SK-N-SH (cell line): ENCODE measurements at regions not wholly inside any gene's neighbourhood (a gene's known extent, or its start where the extent isn't known, plus 50 kb on each side); places are given as distances from the start of the nearest gene placed in this dataset.

Experiments used
- CTCF ChIA-PET: fragments of 300-600, 350-600 bp; formaldehyde crosslinking; extraction: SDS; loops from one replicate; lab custom pipeline; 2021; lab: Yijun Ruan, JAX
- POLR2A ChIA-PET: fragments of 350-600 bp; sonication (Branson Sonifier 250); formaldehyde crosslinking; extraction: SDS; loops from one replicate; lab custom pipeline; 2020; ENCODE audit warnings: antibody characterized with exemption, inconsistent platforms; lab: Yijun Ruan, JAX
- DNase-seq: peaks from one replicate; pipeline ENCODE4 v3.0.0; 2012
- H2AFZ ChIP-seq: fragments of 200-600 bp; sonication (generic); 2 replicates; pipeline ENCODE4 v1.8.1; 2016; ENCODE audit warnings: antibody characterized with exemption, mild to moderate bottlenecking, low read depth
- H3F3A ChIP-seq: fragments of 200-600 bp; sonication (generic); replicated peaks from 2 replicates; pipeline ENCODE3; 2016; ENCODE audit warnings: antibody characterized with exemption, mild to moderate bottlenecking; ENCODE audit not compliant: insufficient read depth
- H3K27ac ChIP-seq, 2 experiments: fragments of 200-500 bp in 1 of 2; fragments of 200-600 bp in 1 of 2; sonication (Bioruptor generic) in 1 of 2; sonication (generic), shearing (Covaris generic) in 1 of 2; 2 replicates each; pipeline versions ENCODE4 v1.5.1 to v1.6.1; 2014 to 2016; ENCODE audit warnings: low read depth in 2 of 2, inconsistent platforms in 1 of 2, low read length in 1 of 2, mild to moderate bottlenecking in 1 of 2, mixed read lengths in 1 of 2
- H3K27me3 ChIP-seq: fragments of 200-600 bp; sonication (generic), shearing (Covaris generic); 2 replicates; pipeline ENCODE4 v1.6.1; 2016; ENCODE audit warnings: mixed run types; ENCODE audit not compliant: insufficient read depth
- H3K36me3 ChIP-seq, 2 experiments: fragments of 200-500 bp in 1 of 2; fragments of 200-600 bp in 1 of 2; sonication (Bioruptor generic) in 1 of 2; sonication (generic) in 1 of 2; replicated peaks in 1 of 2; 2 replicates each; pipeline versions ENCODE3 to v1.5.1; 2014 to 2016; ENCODE audit warnings: low read length in 1 of 2, mild to moderate bottlenecking in 1 of 2; ENCODE audit not compliant: insufficient read depth in 2 of 2, control insufficient read depth in 1 of 2
- H3K4me1 ChIP-seq, 2 experiments: fragments of 200-500 bp in 1 of 2; fragments of 200-600 bp in 1 of 2; sonication (Bioruptor generic) in 1 of 2; sonication (generic), shearing (Covaris generic) in 1 of 2; 2 replicates each; pipeline versions ENCODE4 v1.5.1 to v1.6.1; 2014 to 2016; ENCODE audit warnings: low read depth in 1 of 2, low read length in 1 of 2, mixed run types in 1 of 2; ENCODE audit not compliant: insufficient read depth in 2 of 2, control insufficient read depth in 1 of 2
- H3K4me2 ChIP-seq: fragments of 200-600 bp; sonication (generic), shearing (Covaris generic); 2 replicates; pipeline ENCODE4 v1.6.1; 2017; ENCODE audit warnings: mixed run types
- H3K4me3 ChIP-seq, 2 experiments: fragments of 200-500 bp in 1 of 2; fragments of 200-600 bp in 1 of 2; sonication (Bioruptor generic) in 1 of 2; sonication (generic), shearing (Covaris generic) in 1 of 2; 2 replicates each; pipeline versions ENCODE4 v1.5.1 to v1.8.1; 2014 to 2016; ENCODE audit warnings: low read depth in 2 of 2, inconsistent platforms in 1 of 2, low read length in 1 of 2, mild to moderate bottlenecking in 1 of 2, mixed read lengths in 1 of 2, moderate library complexity in 1 of 2
- H3K79me2 ChIP-seq: fragments of 200-600 bp; sonication (generic); 2 replicates; pipeline ENCODE4 v1.8.1; 2017; ENCODE audit warnings: mild to moderate bottlenecking; ENCODE audit not compliant: insufficient read depth
- H3K9ac ChIP-seq: fragments of 200-600 bp; sonication (generic); 2 replicates; pipeline ENCODE4 v1.6.1; 2017; ENCODE audit warnings: mixed run types
- H3K9me2 ChIP-seq: fragments of 200-600 bp; sonication (generic); 2 replicates; pipeline ENCODE4 v1.6.1; 2017; ENCODE audit warnings: mixed run types
- H3K9me3 ChIP-seq: fragments of 200-600 bp; sonication (generic); 2 replicates; pipeline ENCODE4 v1.6.1; 2017; ENCODE audit warnings: mixed run types, mild to moderate bottlenecking, moderate library complexity
- H4K20me1 ChIP-seq: fragments of 200-600 bp; sonication (generic); 2 replicates; pipeline ENCODE4 v1.6.1; 2017; ENCODE audit warnings: mild to moderate bottlenecking, mixed run types; ENCODE audit not compliant: insufficient read depth
- CTCF ChIP-seq: fragments of 200-600 bp; sonication (generic); IDR thresholded peaks from 2 replicates; pipeline ENCODE4 v1.6.1; 2017; ENCODE audit warnings: antibody characterized with exemption, mild to moderate bottlenecking, moderate library complexity
- EP300 ChIP-seq, 2 experiments: IDR thresholded peaks; 2 replicates each; pipeline versions ENCODE4 v1.4.0 to v1.6.1; 2012; ENCODE audit warnings: borderline replicate concordance in 1 of 2, low read depth in 1 of 2, low read length in 1 of 2
- EZH2phosphoT487 ChIP-seq: fragments of 200-600 bp; sonication (generic); IDR thresholded peaks from 2 replicates; pipeline ENCODE4 v1.6.1; 2017; ENCODE audit warnings: low read depth, mixed run types, mild to moderate bottlenecking, antibody characterized with exemption, moderate library complexity, borderline replicate concordance
- FOXM1 ChIP-seq: IDR thresholded peaks from 2 replicates; pipeline ENCODE4 v1.4.0; 2012; ENCODE audit warnings: low read depth, mild to moderate bottlenecking
- GABPA ChIP-seq: IDR thresholded peaks from 2 replicates; pipeline ENCODE4 v1.4.0; 2012; ENCODE audit warnings: low read depth, mild to moderate bottlenecking
- MEF2A ChIP-seq: IDR thresholded peaks from 2 replicates; pipeline ENCODE4 v1.4.0; 2012; ENCODE audit warnings: low read depth, borderline replicate concordance
- MXI1 ChIP-seq: IDR thresholded peaks from 2 replicates; pipeline ENCODE4 v1.6.1; 2012; ENCODE audit warnings: mild to moderate bottlenecking, low read depth, low read length, improper control_type of control experiment
- NFIC ChIP-seq: IDR thresholded peaks from 2 replicates; pipeline ENCODE4 v1.4.0; 2012; ENCODE audit warnings: borderline replicate concordance
- POLR2AphosphoS5 ChIP-seq: IDR thresholded peaks from 2 replicates; pipeline ENCODE4 v1.6.1; 2012; ENCODE audit warnings: low read depth, low read length
- RAD21 ChIP-seq: IDR thresholded peaks from 2 replicates; pipeline ENCODE4 v1.6.1; 2012; ENCODE audit warnings: mild to moderate bottlenecking, low read length
- SIN3A ChIP-seq: IDR thresholded peaks from 2 replicates; pipeline ENCODE4 v1.6.1; 2012; ENCODE audit warnings: low read depth, mild to moderate bottlenecking, low read length, moderate library complexity, borderline replicate concordance
- WGBS: methylation state at CpG from one replicate; pipeline ENCODE4 v1.1.6; 2017; ENCODE audit warnings: low lambda C conversion rate; 5-methylcytosine and 5-hydroxymethylcytosine counted together
- TF ChIP-seq, protein P1 (sequence below): IDR thresholded peaks from 2 replicates; pipeline ENCODE4; 2012
- TF ChIP-seq, protein P2 (sequence below): IDR thresholded peaks from 2 replicates; pipeline ENCODE4 v1.4.0; 2012; ENCODE audit warnings: low read depth, borderline replicate concordance

DNA sequence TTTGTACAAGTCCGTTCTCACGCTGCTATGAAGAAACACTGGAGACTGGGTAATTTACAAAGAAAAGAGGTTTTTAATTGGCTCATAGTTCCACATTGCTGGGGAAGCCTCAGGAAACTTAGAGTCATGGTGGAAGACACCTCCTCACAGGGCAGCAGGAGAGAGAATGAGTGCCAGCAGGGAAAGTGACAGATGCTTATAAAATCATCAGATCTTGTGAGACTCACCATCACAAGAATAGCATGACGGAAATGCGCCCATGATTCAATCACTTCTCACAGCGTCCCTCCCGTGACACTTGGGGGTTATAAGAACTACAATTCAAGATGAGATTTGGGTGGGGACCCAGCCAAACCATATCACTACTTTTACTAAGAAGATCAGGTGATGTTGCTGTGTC is 285.8 kb downstream of the TMX3 start:
- Histone ChIP-seq H3K4me3 (no peak overlapping the region), H3K36me3 (no peaks in the 10 kb centered on the region), H2AFZ (no peak overlapping the region), H3K27ac (0 out of 4 replicates have a peak overlapping the region, but pooled peaks of 1 of the 2 experiments have one; percentile 45), H3K4me2 (no peak overlapping the region), H3K9ac (no peak overlapping the region), H3K9me3 (no peaks in the 10 kb centered on the region), H4K20me1 (no peaks in the 10 kb centered on the region), H3K4me1 (peaks cover 0 to 44% of the 10 kb centered on the region in 2 experiments; a peak in 3 of 4 replicates), H3K9me2 (no peaks in the 10 kb centered on the region), H3K27me3 (no peaks in the 10 kb centered on the region), H3F3A (peaks cover 4% of the 10 kb centered on the region), H3K79me2 (no peaks in the 10 kb centered on the region)
- TF ChIP-seq MEF2A (no peak), GABPA (no peak), EP300 (IDR thresholded peaks at IDR 0.05; ENCODE audit: borderline replicate concordance in 1 of 2, low read depth in 1 of 2, low read length in 1 of 2) (no peak), SIN3A (no peak), FOXM1 (no peak)
- TF ChIP-seq, protein P1, sequence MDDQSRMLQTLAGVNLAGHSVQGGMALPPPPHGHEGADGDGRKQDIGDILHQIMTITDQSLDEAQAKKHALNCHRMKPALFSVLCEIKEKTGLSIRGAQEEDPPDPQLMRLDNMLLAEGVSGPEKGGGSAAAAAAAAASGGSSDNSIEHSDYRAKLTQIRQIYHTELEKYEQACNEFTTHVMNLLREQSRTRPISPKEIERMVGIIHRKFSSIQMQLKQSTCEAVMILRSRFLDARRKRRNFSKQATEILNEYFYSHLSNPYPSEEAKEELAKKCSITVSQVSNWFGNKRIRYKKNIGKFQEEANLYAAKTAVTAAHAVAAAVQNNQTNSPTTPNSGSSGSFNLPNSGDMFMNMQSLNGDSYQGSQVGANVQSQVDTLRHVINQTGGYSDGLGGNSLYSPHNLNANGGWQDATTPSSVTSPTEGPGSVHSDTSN = no peak
- TF ChIP-seq, protein P2, sequence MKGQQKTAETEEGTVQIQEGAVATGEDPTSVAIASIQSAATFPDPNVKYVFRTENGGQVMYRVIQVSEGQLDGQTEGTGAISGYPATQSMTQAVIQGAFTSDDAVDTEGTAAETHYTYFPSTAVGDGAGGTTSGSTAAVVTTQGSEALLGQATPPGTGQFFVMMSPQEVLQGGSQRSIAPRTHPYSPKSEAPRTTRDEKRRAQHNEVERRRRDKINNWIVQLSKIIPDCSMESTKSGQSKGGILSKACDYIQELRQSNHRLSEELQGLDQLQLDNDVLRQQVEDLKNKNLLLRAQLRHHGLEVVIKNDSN = no peak
- ChIA-PET CTCF (no interaction called here), POLR2A (no interaction called here)
- WGBS = 91% methylated on average over 6 of the region's 6 CpGs
- no peak for DNase-seq

- no peak for TF ChIP-seq FOXM1
- TF ChIP-seq NFIC = no peak
- TF ChIP-seq, protein P2 = no peak
- TF ChIP-seq MXI1 = no peak
- no peak for TF ChIP-seq CTCF
- TF ChIP-seq SIN3A = no peak
- no peak for TF ChIP-seq RAD21
- TF ChIP-seq EZH2phosphoT487 = no peak
- no peak for TF ChIP-seq POLR2AphosphoS5
- H3K27me3 ChIP-seq = no peaks in the 10 kb centered on the region
- no peaks in the 10 kb centered on the region for H3K9me3 ChIP-seq
- H4K20me1 ChIP-seq = no peaks in the 10 kb centered on the region
- no peaks in the 10 kb centered on the region for H3K79me2 ChIP-seq
- H3K4me3 ChIP-seq = no peak overlapping the region
- peak overlapping the region in 1 of 2 experiments; percentile 45; a peak in 2 of 4 replicates for H3K27ac ChIP-seq
- H3F3A ChIP-seq = peaks cover 4% of the 10 kb centered on the region
- no peak overlapping the region for H2AFZ ChIP-seq
- no peak overlapping the region for H3K4me2 ChIP-seq
- 74% methylated on average over 2 of the region's 2 CpGs for WGBS
- ChIA-PET CTCF (no interaction called here), POLR2A (no interaction called here)
- no peak for DNase-seq
- peaks cover 0 to 44% of the 10 kb centered on the region in 2 experiments; a peak in 3 of 4 replicates for H3K4me1 ChIP-seq
- no peak overlapping the region for H3K9ac ChIP-seq
- H3K9me2 ChIP-seq = no peaks in the 10 kb centered on the region
- H3K36me3 ChIP-seq = no peaks in the 10 kb centered on the region
Measured at GRCh38 chr18:68428661-68429060, 286.2 kb downstream of the TMX3 start.
